ENCODE measurements at regions not wholly inside any gene's neighbourhood (a gene's known extent, or its start where the extent isn't known, plus 50 kb on each side); places are given as distances from the start of the nearest gene placed in this dataset.
"Not testable (repeated sequence)": the region's sequence is repeated elsewhere in the genome, so short reads cannot be mapped to it uniquely, and the experiment has no call there.

GRCh38 chr16:18263046-18263445 lies 73.5 kb downstream of the NPIPA8 start:
- not testable (repeated sequence) for H2AK5ac ChIP-seq (ENCODE audit: low read depth, low read length); H3K4me2 ChIP-seq (ENCODE audit: insufficient read depth, low read length, poor library complexity, severe bottlenecking); H3K27me3 ChIP-seq (ENCODE audit: control insufficient read depth in 3 of 3, insufficient read depth in 3 of 3, low read depth in 1 of 3, low read length in 3 of 3); H3K23ac ChIP-seq (ENCODE audit: low read depth, low read length, poor library complexity); H2BK12ac ChIP-seq (ENCODE audit: low read length); H4K91ac ChIP-seq (ENCODE audit: low read depth, low read length, poor library complexity); H3K4me1 ChIP-seq (ENCODE audit: control insufficient read depth in 2 of 2, insufficient read depth in 1 of 2, low read depth in 1 of 2, low read length in 2 of 2); H3K9me3 ChIP-seq (replicated peaks in 1 of 2; ENCODE audit: control insufficient read depth in 2 of 2, insufficient read depth in 1 of 2, low read depth in 1 of 2, low read length in 2 of 2); H3K4ac ChIP-seq (ENCODE audit: low read length); H3K27ac ChIP-seq (replicated peaks; ENCODE audit: low read length); H2BK15ac ChIP-seq (ENCODE audit: low read length); H3K14ac ChIP-seq (ENCODE audit: low read length); H4K8ac ChIP-seq (ENCODE audit: low read depth, low read length); H3K4me3 ChIP-seq (ENCODE audit: low read length in 2 of 2); H3K79me1 ChIP-seq (ENCODE audit: low read depth, low read length); DNase-seq (ENCODE audit: low spot score); H2BK5ac ChIP-seq (ENCODE audit: low read length); H2AFZ ChIP-seq (ENCODE audit: low read length); H3K36me3 ChIP-seq (replicated peaks in 1 of 2; ENCODE audit: control insufficient read depth in 2 of 2, insufficient read depth in 2 of 2, low read length in 2 of 2); H3K18ac ChIP-seq (ENCODE audit: low read length); H3K9ac ChIP-seq (ENCODE audit: low read depth, low read length, poor library complexity); H2BK120ac ChIP-seq (ENCODE audit: low read depth, low read length)
- no CpG with 5 or more reads among the region's 5 CpGs for WGBS, 2 donors (ENCODE audit: extremely low coverage in 2 of 2, insufficient read length in 2 of 2, insufficient replicate concordance in 1 of 2)

GRCh38 chr16:18261848-18262247 lies 74.7 kb downstream of the NPIPA8 start:
- not testable (repeated sequence) for H3K23ac ChIP-seq (ENCODE audit: low read depth, low read length, poor library complexity); H3K79me1 ChIP-seq (ENCODE audit: low read depth, low read length); H2BK12ac ChIP-seq (ENCODE audit: low read length); H2BK120ac ChIP-seq (ENCODE audit: low read depth, low read length); H3K18ac ChIP-seq (ENCODE audit: low read length); H2AFZ ChIP-seq (ENCODE audit: low read length); H2BK15ac ChIP-seq (ENCODE audit: low read length); H3K9me3 ChIP-seq (replicated peaks in 1 of 2; ENCODE audit: control insufficient read depth in 2 of 2, insufficient read depth in 1 of 2, low read depth in 1 of 2, low read length in 2 of 2); H3K27me3 ChIP-seq (ENCODE audit: control insufficient read depth in 3 of 3, insufficient read depth in 3 of 3, low read depth in 1 of 3, low read length in 3 of 3); H4K91ac ChIP-seq (ENCODE audit: low read depth, low read length, poor library complexity); H3K4me3 ChIP-seq (ENCODE audit: low read length in 2 of 2); H3K4me1 ChIP-seq (ENCODE audit: control insufficient read depth in 2 of 2, insufficient read depth in 1 of 2, low read depth in 1 of 2, low read length in 2 of 2); H2BK5ac ChIP-seq (ENCODE audit: low read length); H3K4ac ChIP-seq (ENCODE audit: low read length); H2AK5ac ChIP-seq (ENCODE audit: low read depth, low read length); H3K4me2 ChIP-seq (ENCODE audit: insufficient read depth, low read length, poor library complexity, severe bottlenecking); H3K36me3 ChIP-seq (replicated peaks in 1 of 2; ENCODE audit: control insufficient read depth in 2 of 2, insufficient read depth in 2 of 2, low read length in 2 of 2); H3K27ac ChIP-seq (replicated peaks; ENCODE audit: low read length); H4K8ac ChIP-seq (ENCODE audit: low read depth, low read length); H3K9ac ChIP-seq (ENCODE audit: low read depth, low read length, poor library complexity); DNase-seq (ENCODE audit: low spot score); H3K14ac ChIP-seq (ENCODE audit: low read length)
- WGBS, 2 donors (ENCODE audit: extremely low coverage in 2 of 2, insufficient read length in 2 of 2, insufficient replicate concordance in 1 of 2) = no CpG with 5 or more reads among the region's 2 CpGs

- H2BK120ac ChIP-seq (ENCODE audit: low read depth, low read length); H3K4ac ChIP-seq (ENCODE audit: low read length); H3K4me2 ChIP-seq (ENCODE audit: insufficient read depth, low read length, poor library complexity, severe bottlenecking); H3K9ac ChIP-seq (ENCODE audit: low read depth, low read length, poor library complexity); H4K8ac ChIP-seq (ENCODE audit: low read depth, low read length); H3K4me3 ChIP-seq (ENCODE audit: low read length in 2 of 2); H3K27ac ChIP-seq (replicated peaks; ENCODE audit: low read length); H3K18ac ChIP-seq (ENCODE audit: low read length); H3K14ac ChIP-seq (ENCODE audit: low read length); H2BK5ac ChIP-seq (ENCODE audit: low read length); H3K23ac ChIP-seq (ENCODE audit: low read depth, low read length, poor library complexity); H3K36me3 ChIP-seq (replicated peaks in 1 of 2; ENCODE audit: control insufficient read depth in 2 of 2, insufficient read depth in 2 of 2, low read length in 2 of 2); H3K9me3 ChIP-seq (replicated peaks in 1 of 2; ENCODE audit: control insufficient read depth in 2 of 2, insufficient read depth in 1 of 2, low read depth in 1 of 2, low read length in 2 of 2); H4K91ac ChIP-seq (ENCODE audit: low read depth, low read length, poor library complexity); H3K27me3 ChIP-seq (ENCODE audit: control insufficient read depth in 3 of 3, insufficient read depth in 3 of 3, low read depth in 1 of 3, low read length in 3 of 3); H2BK15ac ChIP-seq (ENCODE audit: low read length); H2AK5ac ChIP-seq (ENCODE audit: low read depth, low read length); H3K79me1 ChIP-seq (ENCODE audit: low read depth, low read length); H2BK12ac ChIP-seq (ENCODE audit: low read length); H2AFZ ChIP-seq (ENCODE audit: low read length); H3K4me1 ChIP-seq (ENCODE audit: control insufficient read depth in 2 of 2, insufficient read depth in 1 of 2, low read depth in 1 of 2, low read length in 2 of 2); DNase-seq (ENCODE audit: low spot score): not testable (repeated sequence)
- no CpG with 5 or more reads among the region's 10 CpGs for whole genome bisulfite sequencing, 2 donors (ENCODE audit: extremely low coverage in 2 of 2, insufficient read length in 2 of 2, insufficient replicate concordance in 1 of 2)
These were observed 76.9 kb downstream of the NPIPA8 start for GRCh38 chr16:18259496-18260176.

- H2BK5ac ChIP-seq (ENCODE audit: low read length); H2BK15ac ChIP-seq (ENCODE audit: low read length); H3K36me3 ChIP-seq (replicated peaks in 1 of 2; ENCODE audit: control insufficient read depth in 2 of 2, insufficient read depth in 2 of 2, low read length in 2 of 2); H2BK120ac ChIP-seq (ENCODE audit: low read depth, low read length); H3K4ac ChIP-seq (ENCODE audit: low read length); H4K91ac ChIP-seq (ENCODE audit: low read depth, low read length, poor library complexity); H2BK12ac ChIP-seq (ENCODE audit: low read length); H2AFZ ChIP-seq (ENCODE audit: low read length); H2AK5ac ChIP-seq (ENCODE audit: low read depth, low read length); H3K14ac ChIP-seq (ENCODE audit: low read length); H3K27me3 ChIP-seq (ENCODE audit: control insufficient read depth in 3 of 3, insufficient read depth in 3 of 3, low read depth in 1 of 3, low read length in 3 of 3); DNase-seq (ENCODE audit: low spot score); H4K8ac ChIP-seq (ENCODE audit: low read depth, low read length); H3K4me3 ChIP-seq (ENCODE audit: low read length in 2 of 2); H3K18ac ChIP-seq (ENCODE audit: low read length); H3K9me3 ChIP-seq (replicated peaks in 1 of 2; ENCODE audit: control insufficient read depth in 2 of 2, insufficient read depth in 1 of 2, low read depth in 1 of 2, low read length in 2 of 2); H3K79me1 ChIP-seq (ENCODE audit: low read depth, low read length); H3K4me1 ChIP-seq (ENCODE audit: control insufficient read depth in 2 of 2, insufficient read depth in 1 of 2, low read depth in 1 of 2, low read length in 2 of 2); H3K23ac ChIP-seq (ENCODE audit: low read depth, low read length, poor library complexity); H3K4me2 ChIP-seq (ENCODE audit: insufficient read depth, low read length, poor library complexity, severe bottlenecking); H3K27ac ChIP-seq (replicated peaks; ENCODE audit: low read length); H3K9ac ChIP-seq (ENCODE audit: low read depth, low read length, poor library complexity): not testable (repeated sequence)
- no CpG with 5 or more reads among the region's 5 CpGs for WGBS, 2 donors (ENCODE audit: extremely low coverage in 2 of 2, insufficient read length in 2 of 2, insufficient replicate concordance in 1 of 2)
These were observed 83.6 kb downstream of the NPIPA8 start for GRCh38 chr16:18252943-18253342.

Data from neuronal stem cell (in vitro differentiated cells).